ENCODE measurements at regions not wholly inside any gene's neighbourhood (a gene's known extent, or its start where the extent isn't known, plus 50 kb on each side); places are given as distances from the start of the nearest gene placed in this dataset.

DNA sequence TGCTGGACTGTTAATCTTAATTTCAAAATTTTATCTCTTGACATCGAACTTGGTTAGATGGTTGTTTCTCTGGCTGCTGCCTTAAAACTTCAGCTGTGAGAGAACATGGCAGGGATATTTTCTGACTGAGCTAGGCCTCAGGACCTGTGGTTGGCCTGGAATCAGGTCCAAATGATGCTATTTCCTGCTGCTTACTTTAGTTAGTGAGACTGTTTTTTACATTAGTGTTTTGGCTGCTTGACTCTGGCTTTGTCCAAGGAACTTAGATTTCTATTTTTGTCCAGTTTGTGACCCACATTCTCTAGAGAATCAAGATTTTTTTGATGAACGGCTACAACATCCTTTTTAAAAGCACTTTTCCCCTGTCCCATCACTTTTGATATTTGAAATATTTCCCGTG, 497.9 kb upstream of the SGO1 start:
- no peak for DNase-seq (ENCODE audit: low read depth in 1 of 2, low spot score in 1 of 2)
- Histone ChIP-seq H3K9me3 (no peaks in the 10 kb centered on the region), H3K4me1 (no peaks in the 10 kb centered on the region), H3K4me3 (no peak overlapping the region), H3K4me2 (no peak overlapping the region), H3K27ac (no peak overlapping the region)
- CTCF ChIA-PET: no interaction called here
- TF ChIP-seq HEYL (CRISPR knock-in tag; IDR thresholded peaks at IDR 0.05) (no peak), RAD21 (conservative IDR thresholded peaks at IDR 0.05 in 1 of 2, IDR thresholded peaks at IDR 0.05 in 1 of 2) (no peak)
- no peak for FAIRE-seq
- POLR2A ChIA-PET: no interaction called here
- WGBS (ENCODE audit: missing lambda C conversion rate): 5% methylated on average over 3 of the region's 3 CpGs
- ATAC-seq: no peak

DNA sequence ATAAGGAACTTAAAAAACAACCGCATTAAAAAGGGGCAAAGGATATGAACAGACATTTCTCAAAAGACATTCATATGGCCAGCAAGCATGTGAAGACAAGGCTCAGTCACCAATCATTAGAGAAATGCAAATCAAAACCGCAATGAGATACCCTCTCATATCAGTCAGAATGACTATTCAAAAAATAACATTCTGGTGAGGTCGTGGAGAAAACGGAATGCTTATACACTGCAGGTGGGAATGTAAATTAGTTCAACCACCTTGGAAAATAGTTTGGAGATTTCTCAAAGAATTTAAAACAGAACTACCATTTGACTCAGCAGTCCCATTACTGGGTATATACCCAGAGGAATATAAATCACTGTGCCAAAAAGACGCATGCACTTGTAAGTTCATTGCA, 496.6 kb upstream of the SGO1 start:
- no peak overlapping the region for H3K27ac ChIP-seq
- no peak overlapping the region for H3K4me3 ChIP-seq
- CTCF ChIA-PET: no interaction called here
- DNase-seq (ENCODE audit: low read depth in 1 of 2, low spot score in 1 of 2) (no peak), FAIRE-seq (no peak), ATAC-seq (no peak)
- no peak for TF ChIP-seq MYC (IDR thresholded peaks at IDR 0.05; ENCODE audit: borderline replicate concordance, low read length)
- no peak for TF ChIP-seq KDM5A (IDR thresholded peaks at IDR 0.05)
- TF ChIP-seq HOXB13 (CRISPR knock-in tag; IDR thresholded peaks at IDR 0.05; ENCODE audit: low read depth): no peak
- TF ChIP-seq, protein P1, sequence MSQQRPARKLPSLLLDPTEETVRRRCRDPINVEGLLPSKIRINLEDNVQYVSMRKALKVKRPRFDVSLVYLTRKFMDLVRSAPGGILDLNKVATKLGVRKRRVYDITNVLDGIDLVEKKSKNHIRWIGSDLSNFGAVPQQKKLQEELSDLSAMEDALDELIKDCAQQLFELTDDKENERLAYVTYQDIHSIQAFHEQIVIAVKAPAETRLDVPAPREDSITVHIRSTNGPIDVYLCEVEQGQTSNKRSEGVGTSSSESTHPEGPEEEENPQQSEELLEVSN (IDR thresholded peaks at IDR 0.05; ENCODE audit: borderline replicate concordance, low read depth): no peak
- no peak for TF ChIP-seq BHLHE40 (IDR thresholded peaks at IDR 0.05; ENCODE audit: low read depth, low read length)
- no peak for TF ChIP-seq ESRRA (IDR thresholded peaks at IDR 0.05; ENCODE audit: borderline replicate concordance, low read length)
- TF ChIP-seq MAZ (IDR thresholded peaks at IDR 0.05; ENCODE audit: borderline replicate concordance, low read depth, low read length): no peak
- TF ChIP-seq PHF8 (IDR thresholded peaks at IDR 0.05; ENCODE audit: borderline replicate concordance, low read depth): no peak
- WGBS (ENCODE audit: missing lambda C conversion rate): 35% methylated on average over 5 of the region's 5 CpGs
- H3K4me1 ChIP-seq: no peaks in the 10 kb centered on the region
- H3K9me3 ChIP-seq: no peaks in the 10 kb centered on the region
- no peak overlapping the region for H3K4me2 ChIP-seq
- POLR2A ChIA-PET: no interaction called here

DNA sequence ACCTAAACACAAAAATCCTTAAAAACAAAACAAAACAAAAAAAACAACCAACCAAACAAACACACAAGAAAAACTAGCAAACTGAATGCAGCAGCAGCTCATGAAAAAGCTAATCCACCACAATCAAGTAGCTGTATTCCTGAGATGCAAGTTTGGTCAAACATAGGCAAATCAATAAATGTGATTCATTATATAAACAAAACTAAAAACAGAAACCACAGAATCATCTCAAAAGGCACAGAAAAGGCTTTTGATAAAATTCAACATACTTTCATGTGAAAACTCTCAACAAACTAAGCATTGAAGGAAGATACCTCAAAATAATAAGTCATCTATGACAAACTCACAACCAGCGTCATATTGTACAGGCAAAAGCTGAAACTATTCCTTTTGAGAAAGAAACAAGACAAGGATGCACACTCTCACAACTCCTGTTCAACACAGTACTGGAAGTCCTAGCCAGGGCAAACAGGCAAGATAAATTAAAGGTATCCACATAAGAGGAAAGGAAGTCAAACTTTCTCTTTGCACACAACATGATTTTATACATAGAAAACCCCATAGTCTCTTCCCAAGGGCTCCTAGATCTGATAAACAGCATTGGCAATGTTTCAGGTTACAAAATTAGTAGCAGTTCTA, 495.1 kb upstream of the SGO1 start:
- ATAC-seq (no peak), FAIRE-seq (no peak), DNase-seq (ENCODE audit: low read depth in 1 of 2, low spot score in 1 of 2) (no peak)
- no peak overlapping the region for H3K4me3 ChIP-seq
- CTCF ChIA-PET: no interaction called here
- POLR2A ChIA-PET: no interaction called here
- H3K27ac ChIP-seq: no peak overlapping the region
- no peak overlapping the region for H3K4me2 ChIP-seq
- no peaks in the 10 kb centered on the region for H3K9me3 ChIP-seq
- 14% methylated on average over 1 of the region's 1 CpG for WGBS (ENCODE audit: missing lambda C conversion rate)
- no peaks in the 10 kb centered on the region for H3K4me1 ChIP-seq
- TF ChIP-seq MYC (IDR thresholded peaks at IDR 0.05; ENCODE audit: borderline replicate concordance, low read length) (no peak), FOSB (CRISPR knock-in tag; IDR thresholded peaks at IDR 0.05) (no peak), MAFK (IDR thresholded peaks at IDR 0.05; ENCODE audit: partially characterized antibody) (no peak), GATA3 (IDR thresholded peaks at IDR 0.05; ENCODE audit: borderline replicate concordance) (no peak), POLR2A (IDR thresholded peaks at IDR 0.05; ENCODE audit: low read length) (no peak), TFCP2L1 (CRISPR knock-in tag; IDR thresholded peaks at IDR 0.05) (no peak), HDAC2 (IDR thresholded peaks at IDR 0.05) (no peak), JUN (IDR thresholded peaks at IDR 0.05) (no peak), TP53 (CRISPR knock-in tag; IDR thresholded peaks at IDR 0.05) (no peak), RFX5 (IDR thresholded peaks at IDR 0.05) (no peak), FOSL2 (IDR thresholded peaks at IDR 0.05) (no peak), FOSL2 (CRISPR knock-in tag; IDR thresholded peaks at IDR 0.05) (no peak), SMC3 (IDR thresholded peaks at IDR 0.05) (no peak), RARB (CRISPR knock-in tag; IDR thresholded peaks at IDR 0.05) (no peak)
- TF ChIP-seq, protein P2, sequence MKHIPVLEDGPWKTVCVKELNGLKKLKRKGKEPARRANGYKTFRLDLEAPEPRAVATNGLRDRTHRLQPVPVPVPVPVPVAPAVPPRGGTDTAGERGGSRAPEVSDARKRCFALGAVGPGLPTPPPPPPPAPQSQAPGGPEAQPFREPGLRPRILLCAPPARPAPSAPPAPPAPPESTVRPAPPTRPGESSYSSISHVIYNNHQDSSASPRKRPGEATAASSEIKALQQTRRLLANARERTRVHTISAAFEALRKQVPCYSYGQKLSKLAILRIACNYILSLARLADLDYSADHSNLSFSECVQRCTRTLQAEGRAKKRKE (CRISPR knock-in tag; IDR thresholded peaks at IDR 0.05; ENCODE audit: low read depth): no peak
- TF ChIP-seq, protein P3, sequence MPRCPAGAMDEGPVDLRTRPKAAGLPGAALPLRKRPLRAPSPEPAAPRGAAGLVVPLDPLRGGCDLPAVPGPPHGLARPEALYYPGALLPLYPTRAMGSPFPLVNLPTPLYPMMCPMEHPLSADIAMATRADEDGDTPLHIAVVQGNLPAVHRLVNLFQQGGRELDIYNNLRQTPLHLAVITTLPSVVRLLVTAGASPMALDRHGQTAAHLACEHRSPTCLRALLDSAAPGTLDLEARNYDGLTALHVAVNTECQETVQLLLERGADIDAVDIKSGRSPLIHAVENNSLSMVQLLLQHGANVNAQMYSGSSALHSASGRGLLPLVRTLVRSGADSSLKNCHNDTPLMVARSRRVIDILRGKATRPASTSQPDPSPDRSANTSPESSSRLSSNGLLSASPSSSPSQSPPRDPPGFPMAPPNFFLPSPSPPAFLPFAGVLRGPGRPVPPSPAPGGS (IDR thresholded peaks at IDR 0.05): no peak

All from A549 (cell line).